HuH-7.5 (cell line): ENCODE measurements at regions not wholly inside any gene's neighbourhood (a gene's known extent, or its start where the extent isn't known, plus 50 kb on each side); places are given as distances from the start of the nearest gene placed in this dataset.

Experiments used
- DNase-seq: peaks from one replicate; pipeline ENCODE4 v3.0.0; 2011; ENCODE audit warnings: low spot score

DNA sequence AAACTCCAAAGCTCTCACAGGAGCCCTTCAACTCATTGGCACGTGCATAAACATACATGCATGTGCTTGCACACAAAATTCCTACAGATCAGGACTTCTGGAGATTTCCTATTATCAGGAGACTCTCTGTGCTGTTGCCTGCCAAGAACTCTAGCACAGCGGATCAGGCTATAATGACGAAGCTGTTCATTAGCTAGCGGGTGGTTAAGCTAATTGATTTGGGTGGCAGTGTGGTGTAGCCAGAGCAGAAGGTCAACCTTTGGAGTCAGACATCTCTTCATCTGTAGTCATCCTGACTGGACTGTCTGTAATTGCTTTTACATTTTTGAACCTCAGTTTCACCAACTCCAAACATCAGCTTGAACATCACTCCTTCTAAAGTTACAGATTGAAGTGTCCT is 69.0 kb downstream of the KIF2B start:
- DNase-seq: no peak

DNA sequence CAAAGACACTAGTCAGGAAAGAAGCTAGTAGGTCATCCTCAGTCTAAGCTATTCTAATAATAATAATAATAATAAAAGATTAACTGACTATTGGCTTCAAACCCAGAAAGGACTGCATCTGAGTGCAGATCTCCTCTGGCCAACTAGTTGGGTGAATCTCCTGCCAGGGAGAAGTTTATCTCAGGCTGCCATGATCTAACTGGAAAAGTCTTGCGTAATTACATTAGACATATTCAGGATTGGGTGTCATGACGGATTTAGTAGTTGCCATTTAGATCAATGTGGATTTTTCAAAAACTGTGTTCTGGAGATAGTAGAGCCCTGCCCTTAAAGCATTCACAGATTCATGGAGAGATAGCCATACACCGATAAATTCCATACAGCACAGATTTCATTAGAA is 69.5 kb downstream of the KIF2B start:
- no peak for DNase-seq

DNA sequence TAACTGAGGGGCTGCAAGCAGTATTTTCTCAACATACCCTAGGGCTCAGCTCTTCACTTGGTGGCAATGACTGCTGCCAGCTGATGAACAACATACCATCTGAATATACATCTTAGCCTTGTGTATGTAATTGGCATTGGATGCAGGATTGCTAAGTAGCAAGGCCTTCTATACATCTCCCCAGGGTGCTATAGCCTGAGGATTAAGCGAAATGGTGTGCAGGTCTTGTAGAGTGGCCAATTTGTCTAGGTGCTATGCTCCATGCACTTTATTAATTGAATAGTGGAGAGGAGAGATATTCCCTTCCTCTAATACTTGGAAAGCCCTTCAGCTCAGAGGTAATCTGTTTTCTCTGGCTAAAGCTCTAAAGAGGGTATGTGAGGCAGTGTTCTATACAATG is 71.9 kb downstream of the KIF2B start:
- DNase-seq: no peak

DNA sequence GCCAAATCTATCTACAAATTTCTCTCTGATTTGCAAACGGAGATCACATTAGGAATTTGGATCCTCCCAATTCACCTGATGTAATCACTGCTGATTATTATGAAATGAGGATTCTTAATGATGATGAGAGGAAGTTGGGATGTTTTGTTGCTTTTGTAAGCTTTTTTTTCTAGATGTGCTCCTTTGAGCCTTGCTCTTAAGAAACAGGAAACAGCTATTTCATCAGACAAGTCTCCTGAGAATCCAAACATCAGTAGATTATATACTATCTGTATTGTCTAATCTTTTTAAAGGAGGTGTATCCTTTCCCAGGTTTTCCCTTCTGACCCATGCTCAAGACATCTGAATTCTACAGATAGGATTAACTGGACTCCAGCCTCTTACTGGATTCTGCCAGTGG is 73.3 kb downstream of the KIF2B start:
- DNase-seq: no peak

DNA sequence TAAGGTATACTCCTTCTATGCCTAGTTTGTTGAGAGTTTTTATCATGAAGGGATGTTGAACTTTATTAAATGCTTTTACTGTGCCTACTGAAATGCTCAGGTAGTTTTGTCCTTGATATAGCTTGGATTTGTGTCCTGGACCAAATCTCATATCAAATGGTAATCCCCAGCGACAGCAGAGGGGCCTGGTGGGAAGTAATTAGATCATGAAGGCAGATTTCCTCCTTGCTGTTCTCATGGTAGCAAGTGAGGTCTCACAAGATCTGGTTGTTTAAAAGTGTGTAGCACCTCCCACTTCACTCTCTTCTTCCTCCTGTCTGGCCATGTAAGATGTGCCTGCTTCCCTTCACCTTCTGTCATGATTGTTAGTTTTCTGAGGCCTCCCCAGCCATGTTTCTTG is 78.2 kb downstream of the KIF2B start:
- no peak for DNase-seq

DNA sequence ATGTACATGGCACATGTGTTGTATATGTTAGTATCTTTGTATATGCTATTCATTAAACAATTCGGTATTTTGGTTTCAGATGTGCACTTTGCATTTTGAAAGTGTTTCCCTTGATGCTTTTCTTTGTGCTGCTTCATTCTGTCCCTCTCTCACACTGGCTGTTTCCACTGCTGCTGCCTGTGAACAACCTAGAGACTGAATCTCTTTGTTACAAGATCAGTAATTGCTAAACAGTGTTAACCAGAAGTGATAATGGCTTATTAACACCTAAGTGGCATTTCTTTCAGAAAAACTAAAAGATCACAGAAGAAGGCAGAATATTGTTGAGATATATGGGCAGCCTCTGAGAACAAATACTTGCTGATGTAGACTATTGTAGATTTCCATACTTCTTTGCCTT is 84.7 kb downstream of the KIF2B start:
- DNase-seq: no peak

DNA sequence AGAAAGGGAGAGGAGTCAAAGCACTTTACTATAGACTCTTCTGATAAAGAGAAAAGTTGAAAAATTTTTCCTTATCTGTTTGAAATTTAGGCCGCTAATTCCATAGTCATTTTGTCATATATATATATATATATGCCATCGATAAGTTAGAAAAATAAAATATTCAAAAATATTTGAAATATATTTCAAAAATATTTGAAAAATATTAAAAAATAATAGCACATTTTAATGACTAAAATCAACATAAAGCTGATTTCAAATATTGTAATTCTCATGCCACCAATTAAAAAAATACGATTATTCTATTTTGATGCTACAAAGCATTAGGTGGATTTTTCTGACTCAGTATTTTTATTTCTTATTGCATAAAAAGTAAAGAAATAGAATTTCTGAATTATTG is 87.1 kb downstream of the KIF2B start:
- DNase-seq: no peak

DNA sequence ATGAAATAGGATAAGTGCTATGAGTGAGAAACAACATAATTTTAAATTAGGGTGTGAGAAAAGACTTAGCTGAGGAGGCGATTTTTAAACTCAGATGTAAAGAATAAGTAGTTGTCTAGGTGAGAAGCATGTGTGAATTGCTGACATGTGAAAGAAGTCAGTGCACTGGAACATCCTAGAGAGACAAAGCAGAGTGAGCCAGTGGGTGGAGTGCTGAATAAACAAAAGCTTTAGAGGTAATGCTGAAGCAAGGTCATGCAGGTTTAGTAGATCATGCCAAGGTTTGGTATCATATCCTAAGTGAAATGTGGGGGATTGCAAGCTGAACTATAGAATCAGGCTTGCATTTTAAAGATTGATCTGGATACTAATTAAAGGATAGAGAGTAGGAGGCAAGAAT is 89.4 kb downstream of the KIF2B start:
- no peak for DNase-seq

DNA sequence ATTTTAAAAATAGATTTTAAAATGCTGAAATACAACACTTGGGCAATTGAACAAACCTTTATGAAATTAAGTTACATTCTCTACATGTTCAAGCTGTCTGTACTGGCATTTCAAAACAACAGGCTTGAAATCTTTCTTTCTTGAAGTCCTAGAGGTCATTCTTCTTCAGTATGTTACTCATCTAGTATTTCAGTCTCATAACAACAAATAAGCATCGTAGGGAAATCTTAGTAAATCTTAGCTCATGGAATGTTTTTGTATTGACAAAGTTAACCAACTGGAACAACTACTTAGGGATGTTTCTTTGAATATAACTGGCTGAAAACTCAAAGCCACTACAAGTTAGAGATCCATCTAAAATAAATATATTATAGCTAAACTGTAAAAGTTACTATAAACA is 96.6 kb downstream of the KIF2B start:
- DNase-seq: no peak

DNA sequence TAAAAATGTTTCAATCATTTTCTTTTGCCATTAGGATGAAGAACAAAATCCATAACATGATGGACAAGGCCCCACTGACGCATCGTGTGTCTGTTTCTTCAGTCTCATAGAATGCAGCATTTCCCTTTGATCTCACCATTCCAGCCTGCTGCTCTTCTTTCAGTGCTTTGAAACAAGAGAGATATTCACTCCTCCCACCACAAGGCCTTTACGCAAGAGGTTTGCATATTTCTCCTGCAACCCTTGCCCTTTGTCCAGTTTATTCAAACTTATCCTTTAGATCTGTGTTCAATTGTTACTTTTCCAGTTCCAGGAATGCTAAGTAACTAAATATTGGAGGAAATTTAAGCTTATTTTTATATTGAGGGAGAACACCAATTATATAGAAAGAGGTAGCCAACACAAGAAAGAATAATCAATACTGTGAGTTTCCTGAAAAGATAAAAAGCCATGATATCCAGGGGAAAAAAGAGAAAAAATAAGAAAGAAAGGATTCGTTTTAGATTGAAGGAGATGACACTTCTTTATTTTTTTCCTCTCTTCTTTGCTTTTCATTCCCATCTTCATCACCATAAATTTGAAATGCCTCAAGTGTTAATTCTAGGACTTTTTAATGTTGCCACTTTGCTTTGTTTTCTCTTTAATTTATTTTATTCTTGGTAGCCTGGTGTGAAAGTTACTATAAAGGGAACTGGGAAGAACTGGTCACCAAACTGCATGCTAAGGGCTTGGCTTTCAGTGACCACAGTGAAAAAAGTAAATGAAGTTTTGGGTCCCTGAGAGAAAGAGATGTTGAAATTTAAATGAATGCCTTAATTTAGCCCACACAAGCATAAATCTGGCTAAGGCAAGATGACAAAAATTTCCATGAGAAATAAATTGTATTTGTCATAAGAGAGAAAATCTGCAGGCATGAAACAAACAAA is 102.1 kb downstream of the KIF2B start:
- DNase-seq: peak; percentile 7

DNA sequence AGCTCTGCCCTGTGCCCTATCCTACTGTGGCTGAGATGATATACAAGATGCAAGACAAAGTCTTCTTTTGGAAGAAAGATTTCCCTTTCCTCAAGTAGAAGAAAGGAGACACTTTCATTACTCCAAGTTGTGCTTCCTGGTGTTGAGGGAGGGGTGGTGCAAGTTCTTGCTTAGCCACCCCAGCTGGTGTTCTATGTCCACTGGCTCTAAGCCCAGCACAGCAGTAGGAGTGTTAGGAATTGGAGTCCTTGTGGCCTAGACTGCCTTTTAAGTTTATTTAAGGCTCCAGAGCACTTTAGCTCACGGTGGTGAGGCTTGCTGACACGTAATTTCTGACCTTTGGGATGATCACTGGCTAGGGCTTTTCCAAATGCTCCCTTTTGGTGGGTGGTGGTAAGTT is 109.7 kb downstream of the KIF2B start:
- no peak for DNase-seq

DNA sequence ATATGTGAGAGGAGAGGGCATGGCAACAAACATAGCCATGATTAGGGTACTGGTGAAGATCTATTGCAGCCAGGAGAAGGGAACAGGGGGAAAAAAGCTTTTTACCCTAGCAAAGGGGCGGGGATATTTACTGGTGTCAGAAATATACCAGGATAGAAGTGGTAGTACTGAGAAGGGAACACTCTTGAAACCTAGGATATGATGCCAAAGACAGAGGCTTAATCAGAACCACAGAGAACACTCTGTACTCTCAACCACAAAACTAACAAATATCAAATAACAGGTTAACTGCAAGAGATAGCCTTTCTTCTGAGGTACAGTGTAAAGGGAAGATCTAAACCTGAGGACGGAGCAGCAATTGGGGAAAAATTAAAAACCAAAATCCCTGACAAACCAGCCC is 112.2 kb downstream of the KIF2B start:
- no peak for DNase-seq

DNA sequence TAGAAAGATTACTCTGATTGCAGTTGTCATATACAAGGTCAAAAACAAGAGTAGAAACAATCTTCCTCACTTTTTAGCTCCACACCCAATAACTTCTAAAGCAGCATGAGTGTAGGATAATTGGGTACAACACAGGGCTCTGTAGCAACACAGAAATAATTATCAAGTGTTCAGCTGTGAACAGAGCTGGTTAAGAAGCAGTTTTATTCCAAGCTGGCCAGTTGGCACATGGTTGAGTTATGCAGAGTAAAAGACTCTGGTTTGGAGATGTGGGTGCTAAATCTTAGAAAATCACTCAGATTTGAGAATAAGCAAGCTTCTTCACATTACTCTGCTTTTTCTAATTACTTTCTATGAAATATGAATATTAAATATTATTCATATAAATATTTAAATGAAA is 118.5 kb downstream of the KIF2B start:
- no peak for DNase-seq

DNA sequence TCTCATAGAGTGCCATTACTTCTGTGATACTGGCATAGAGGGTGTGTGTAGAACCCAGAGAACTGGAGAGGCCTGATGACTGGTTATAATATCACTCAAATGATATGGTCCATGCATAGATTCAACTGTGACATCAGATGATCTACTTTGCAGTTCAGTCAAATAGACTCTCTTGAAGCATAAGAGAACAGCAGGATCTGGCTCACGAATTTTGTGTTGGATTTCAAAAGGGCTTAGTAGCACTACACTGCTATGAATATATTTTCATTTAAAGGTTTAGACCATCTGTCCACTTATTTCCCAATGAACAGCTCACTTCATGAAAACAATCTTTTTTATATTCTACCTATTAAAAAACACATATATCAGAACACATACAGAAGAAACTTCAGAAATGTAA is 119.7 kb downstream of the KIF2B start:
- no peak for DNase-seq

DNA sequence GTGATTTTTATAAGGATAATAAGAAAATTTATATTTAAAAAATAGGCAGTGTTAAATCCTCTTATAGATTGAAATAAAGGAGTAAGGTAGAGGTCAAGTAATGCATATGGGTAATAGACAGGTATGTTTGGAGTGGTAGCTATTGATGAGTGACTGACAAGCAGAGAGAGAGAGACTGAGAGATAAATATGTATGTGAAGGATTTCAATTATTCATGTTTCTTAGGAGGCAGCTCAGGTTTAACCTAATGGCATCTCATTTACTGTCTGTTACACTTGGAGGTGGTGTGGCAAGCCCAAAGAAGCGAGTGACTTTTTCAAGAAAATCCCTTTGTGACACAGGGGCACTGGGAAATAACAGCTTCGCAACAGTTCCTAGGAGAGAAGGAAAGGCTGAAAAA is 120.2 kb downstream of the KIF2B start:
- DNase-seq: no peak

DNA sequence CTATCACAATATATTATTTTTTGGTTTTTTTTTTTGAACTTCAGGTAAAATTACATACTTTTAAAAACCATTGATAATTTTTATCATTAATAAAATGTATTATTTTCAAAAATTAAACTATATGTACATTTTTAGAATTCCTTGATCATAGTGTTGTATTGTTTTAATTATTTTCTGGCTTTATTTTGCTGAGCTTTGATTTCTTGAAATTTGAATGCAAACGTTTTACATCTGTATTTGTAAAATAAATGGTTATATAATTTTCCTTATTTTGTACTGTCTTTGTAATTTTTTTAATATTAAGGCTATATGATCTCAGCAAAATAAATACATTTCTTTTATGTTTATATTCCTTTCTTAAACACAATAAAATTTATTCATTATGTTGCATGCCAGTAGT is 125.6 kb downstream of the KIF2B start:
- no peak for DNase-seq

DNA sequence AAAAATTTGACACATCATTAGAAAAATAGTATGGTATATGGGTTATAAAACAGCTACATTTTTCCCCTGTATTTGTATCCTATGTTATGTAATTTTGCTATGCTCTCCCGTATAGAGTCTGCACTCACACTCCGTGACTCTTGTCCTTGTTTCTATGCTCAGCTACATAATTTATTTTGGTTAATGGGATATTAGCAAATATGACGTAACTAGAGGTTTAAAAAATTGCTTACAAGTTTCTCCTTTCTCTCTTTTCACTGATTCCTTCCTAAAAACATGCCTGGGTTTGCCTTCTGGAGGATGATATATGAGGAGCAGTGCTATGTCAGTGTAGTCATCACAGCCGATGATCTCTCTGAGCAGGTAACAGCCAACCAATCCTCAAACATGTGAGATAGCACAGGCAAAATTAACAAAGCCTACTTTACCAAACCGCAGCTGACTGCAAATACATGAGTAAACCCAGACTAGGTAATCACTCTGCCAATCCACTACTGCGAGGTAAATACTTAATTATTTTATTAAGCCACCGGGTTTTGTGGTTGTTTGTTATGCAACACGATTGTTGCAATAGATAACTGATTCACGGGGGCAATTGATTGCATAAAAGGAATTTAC is 126.9 kb downstream of the KIF2B start:
- no peak for DNase-seq

DNA sequence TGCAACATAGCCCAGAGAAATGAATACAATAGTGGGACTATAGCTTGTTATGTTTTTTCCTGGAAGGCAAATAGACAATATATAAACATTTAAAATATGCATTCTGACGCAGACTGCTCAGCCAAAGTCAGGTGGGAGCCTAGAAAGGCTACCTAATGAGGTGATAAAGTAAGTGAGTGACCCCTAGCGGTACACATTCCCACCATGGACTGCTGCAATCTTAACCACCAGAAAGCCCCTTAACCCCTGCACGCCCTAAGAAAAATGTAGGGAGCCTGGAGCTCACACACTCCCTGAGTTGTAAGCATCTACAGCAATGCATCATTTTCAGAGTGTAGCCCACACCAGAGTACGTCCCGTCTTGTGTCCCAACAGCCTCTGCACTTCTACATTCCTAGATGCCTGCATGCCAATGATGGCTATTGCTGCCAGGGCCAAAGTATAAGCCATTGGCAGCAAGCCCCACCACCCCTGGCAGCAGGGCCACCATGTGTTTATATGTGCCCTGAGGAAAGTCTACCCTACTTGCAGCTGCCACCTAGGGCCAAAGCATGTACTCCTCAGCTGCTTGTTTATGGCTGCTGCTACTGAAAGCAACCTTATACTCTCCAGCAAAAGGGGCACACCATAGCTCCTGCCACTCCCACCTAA is 127.6 kb downstream of the KIF2B start:
- DNase-seq: no peak

DNA sequence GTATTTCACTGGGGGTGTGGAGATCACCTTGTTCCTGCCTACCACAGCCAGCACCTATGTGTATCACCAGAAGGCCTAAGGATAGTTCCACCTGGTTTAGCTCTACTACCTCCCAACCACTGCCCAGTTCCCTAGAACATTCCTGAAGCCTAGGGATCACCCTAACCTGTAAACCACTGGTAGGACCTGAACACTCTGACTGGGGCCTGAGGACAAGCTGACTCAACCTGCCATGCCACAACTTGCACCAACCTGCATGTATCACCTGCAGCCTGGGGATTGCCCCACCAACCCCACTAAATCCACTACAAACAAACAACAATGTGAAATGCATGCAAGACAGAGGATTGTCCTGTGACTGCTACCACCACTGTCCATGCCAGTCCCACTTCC is 128.1 kb downstream of the KIF2B start:
- no peak for DNase-seq

DNA sequence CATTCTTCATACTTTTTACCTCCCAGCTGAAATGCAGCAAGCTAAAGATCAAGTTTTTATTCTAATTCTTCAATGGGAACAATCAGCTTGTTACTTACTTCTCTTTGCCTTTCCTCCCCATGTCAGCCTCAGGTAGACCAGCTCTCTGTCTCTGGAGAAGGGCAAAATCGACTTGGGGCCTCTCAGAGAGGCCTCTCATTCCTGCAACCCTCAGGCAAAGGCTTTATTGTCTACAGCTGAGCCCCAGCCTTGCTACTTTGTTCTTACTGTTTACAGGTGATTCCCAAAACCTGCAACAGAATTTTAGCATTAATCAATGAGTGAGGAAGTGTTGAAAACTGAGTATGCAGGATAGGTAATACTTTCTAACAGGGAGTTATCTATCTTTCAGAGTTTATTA is 148.6 kb downstream of the KIF2B start:
- no peak for DNase-seq

DNA sequence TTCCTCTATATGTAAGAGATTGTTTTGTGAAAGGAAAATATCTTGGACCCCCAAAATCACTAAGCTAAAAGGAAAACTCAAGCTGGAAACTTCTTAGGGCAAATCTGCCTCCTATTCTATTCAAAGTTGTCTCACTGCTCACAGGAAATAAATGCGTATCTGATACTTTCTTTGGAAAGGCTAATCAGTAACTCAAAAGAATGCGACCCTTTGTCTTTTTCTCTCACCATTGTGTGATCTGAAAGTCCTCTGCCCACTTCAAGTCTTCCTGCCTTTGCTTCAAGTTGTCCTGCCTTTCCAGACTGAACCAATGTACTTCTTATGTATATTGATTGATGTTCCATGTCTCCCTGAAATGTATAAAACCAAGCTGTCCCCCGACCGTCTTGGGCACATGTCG is 157.3 kb downstream of the KIF2B start:
- DNase-seq: no peak

DNA sequence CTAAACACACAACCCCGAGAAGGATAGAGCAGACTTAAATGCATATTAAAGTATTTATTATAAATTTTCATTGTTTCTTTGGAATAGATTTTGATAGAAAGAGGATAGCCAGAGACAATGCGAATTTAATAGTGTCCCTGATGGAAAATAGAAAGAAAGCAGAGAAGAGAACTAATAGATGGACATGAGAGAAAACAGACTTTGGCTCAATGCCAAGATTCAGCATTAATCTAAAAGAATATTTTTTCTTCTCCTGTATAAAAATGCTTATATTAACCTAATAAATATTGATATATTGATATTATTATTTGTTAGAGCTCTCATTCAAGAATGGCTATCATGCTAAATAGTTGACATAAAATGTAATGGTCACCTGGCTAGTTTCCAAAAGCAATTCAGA is 173.4 kb downstream of the KIF2B start:
- no peak for DNase-seq

DNA sequence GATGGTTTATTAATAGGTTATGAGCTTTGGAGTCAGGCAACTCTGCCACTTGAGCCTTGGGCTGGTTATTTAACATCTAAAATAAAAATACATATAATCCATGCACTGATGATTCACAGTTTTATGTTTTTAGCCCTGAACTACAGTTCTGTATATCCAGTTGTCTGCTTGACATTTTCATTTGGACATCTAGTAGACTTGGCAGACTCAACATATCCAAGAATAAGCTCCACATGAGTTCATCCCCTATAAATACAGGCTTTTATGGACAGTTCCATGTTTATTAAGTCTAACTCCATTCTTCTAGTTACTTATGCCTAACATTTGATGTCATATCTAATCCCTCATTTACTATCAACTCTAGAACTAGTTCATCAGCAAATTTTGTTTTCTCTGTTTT is 174.2 kb downstream of the KIF2B start:
- DNase-seq: no peak
